AG09309 (cell line): ENCODE measurements at regions not wholly inside any gene's neighbourhood (a gene's known extent, or its start where the extent isn't known, plus 50 kb on each side); places are given as distances from the start of the nearest gene placed in this dataset.

Experiments
- DNase-seq: peaks from one replicate; pipeline ENCODE4 v3.0.0-alpha.2; 2010; ENCODE audit warnings: low read depth
- H3K4me3 ChIP-seq: 2 replicates; pipeline ENCODE4 v1.5.1; 2011; ENCODE audit warnings: mild to moderate bottlenecking, low read depth, low read length, moderate library complexity; ENCODE audit not compliant: control insufficient read depth
- CTCF ChIP-seq: IDR thresholded peaks from 2 replicates; pipeline ENCODE4 v1.5.1; 2011; ENCODE audit warnings: mild to moderate bottlenecking, low read depth, low read length, inconsistent platforms; ENCODE audit not compliant: insufficient read depth, control insufficient read depth; ENCODE audit errors: missing control alignments

- no peak for TF ChIP-seq CTCF
- no peak overlapping the region for H3K4me3 ChIP-seq
Measured at GRCh38 chr12:5160827-5161226, 117.1 kb downstream of the KCNA5 start.

GRCh38 chr12:5163661-5164060 lies 120.0 kb downstream of the KCNA5 start:
- H3K4me3 ChIP-seq, result no peak overlapping the region
- TF ChIP-seq CTCF, result no peak
- DNase-seq, result no peak

More at GRCh38 chr12:5160827-5161226, 117.1 kb downstream of the KCNA5 start:
- DNase-seq, result no peak

- no peak for TF ChIP-seq CTCF
- no peak overlapping the region for H3K4me3 ChIP-seq
- no peak for DNase-seq
Measured at GRCh38 chr12:5165296-5165970, 121.8 kb downstream of the KCNA5 start.

- DNase-seq, result peak; percentile 93
- no peak overlapping the region for H3K4me3 ChIP-seq
- TF ChIP-seq CTCF, result no peak
Measured at GRCh38 chr12:5166976-5167375, 123.3 kb downstream of the KCNA5 start.

- no peak for TF ChIP-seq CTCF
- no peak for DNase-seq
- H3K4me3 ChIP-seq, result no peak overlapping the region
Measured at GRCh38 chr12:5168148-5168547, 124.5 kb downstream of the KCNA5 start.

- TF ChIP-seq CTCF, result no peak
Measured at GRCh38 chr12:5170844-5171243, 127.2 kb downstream of the KCNA5 start.

GRCh38 chr12:5171701-5172100 lies 128.0 kb downstream of the KCNA5 start:
- peak; percentile 77 for TF ChIP-seq CTCF
- no peak overlapping the region for H3K4me3 ChIP-seq
- DNase-seq, result peak; percentile 34

More at GRCh38 chr12:5170844-5171243, 127.2 kb downstream of the KCNA5 start:
- H3K4me3 ChIP-seq, result no peak overlapping the region
- DNase-seq, result no peak
